Activated T-helper 17 cell treated with anti-CD3 and anti-CD28 coated beads, Interleukin-2, amount 50 U/mL, for 72 hours (primary cell): ENCODE measurements at regions not wholly inside any gene's neighbourhood (a gene's known extent, or its start where the extent isn't known, plus 50 kb on each side); places are given as distances from the start of the nearest gene placed in this dataset.
"Not testable (repeated sequence)": the region's sequence is repeated elsewhere in the genome, so short reads cannot be mapped to it uniquely, and the experiment has no call there.

Experiments
- ATAC-seq: fragments of 150-1000 bp; cut with Tn5 transposase; replicated peaks from 2 replicates; pipeline ENCODE4 v1.10.0; 2021; ENCODE audit warnings: mild to moderate bottlenecking, moderate library complexity
- H3K27ac Mint-ChIP-seq: one replicate; pipeline ENCODE4 v1.8.0; 2022; ENCODE audit warnings: mixed read lengths
- H3K27me3 Mint-ChIP-seq: one replicate; pipeline ENCODE4 v1.8.0; 2022; ENCODE audit warnings: mixed read lengths
- H3K36me3 Mint-ChIP-seq: one replicate; pipeline ENCODE4 v1.8.0; 2022; ENCODE audit warnings: low read depth, mild to moderate bottlenecking, mixed read lengths
- H3K4me1 Mint-ChIP-seq: one replicate; pipeline ENCODE4 v1.8.0; 2022; ENCODE audit warnings: mixed read lengths
- H3K4me3 Mint-ChIP-seq: one replicate; pipeline ENCODE4 v1.8.0; 2022; ENCODE audit warnings: mild to moderate bottlenecking, mixed read lengths
- H3K9me3 Mint-ChIP-seq: one replicate; pipeline ENCODE4 v1.8.0; 2022; ENCODE audit warnings: mixed read lengths

DNA sequence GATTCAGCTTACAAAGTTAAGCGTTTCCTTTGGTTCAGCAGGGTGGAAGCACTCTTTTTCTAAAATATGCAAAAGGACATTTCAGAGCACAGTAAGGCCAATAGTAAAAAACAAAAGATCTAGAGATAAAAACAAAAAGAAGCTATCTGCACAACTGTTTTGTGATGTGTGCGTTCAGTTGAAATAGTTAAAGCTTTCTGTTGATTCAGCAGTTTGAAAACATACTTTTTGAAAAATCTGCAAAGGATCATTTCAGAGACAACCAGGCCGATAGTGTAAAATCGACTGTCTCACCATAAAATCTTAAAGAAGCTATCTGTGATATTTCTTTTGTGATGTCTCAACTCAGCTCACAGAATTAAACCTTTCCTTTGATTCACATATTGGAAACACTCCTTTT, 300.0 kb upstream of the ALG10B start:
- peaks cover 4% of the 10 kb centered on the region for H3K9me3 Mint-ChIP-seq
- no peaks in the 10 kb centered on the region for H3K4me1 Mint-ChIP-seq
- no peak overlapping the region for H3K27ac Mint-ChIP-seq
- no peak overlapping the region for H3K4me3 Mint-ChIP-seq
- H3K36me3 Mint-ChIP-seq = no peaks in the 10 kb centered on the region
- ATAC-seq = no peak
- H3K27me3 Mint-ChIP-seq = no peaks in the 10 kb centered on the region

- H3K4me1 Mint-ChIP-seq = no peaks in the 10 kb centered on the region
These were observed 290.7 kb upstream of the ALG10B start for GRCh38 chr12:38025916-38026315.

DNA sequence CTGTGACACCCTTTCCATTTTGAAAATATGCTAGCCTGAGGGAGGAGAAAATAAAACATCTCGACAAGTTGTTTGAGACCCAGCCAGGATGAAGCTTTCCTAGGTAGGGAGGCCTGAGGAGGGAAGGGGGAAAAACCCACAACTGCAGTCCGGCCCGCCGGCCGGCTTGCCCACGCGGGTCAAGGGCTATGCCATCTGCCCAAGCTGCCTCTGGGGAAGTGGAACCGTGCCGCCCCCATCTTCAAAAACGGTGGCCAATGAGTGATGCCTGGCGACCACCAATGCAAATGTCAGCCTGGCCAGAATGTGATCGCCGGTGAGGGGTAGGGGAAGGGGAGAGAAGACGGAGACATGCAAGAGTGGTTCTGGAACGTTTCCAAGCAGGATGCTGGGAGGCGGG, 263.5 kb upstream of the ALG10B start:
- Mint-ChIP-seq H3K9me3 (peaks cover 26% of the 10 kb centered on the region), H3K36me3 (no peaks in the 10 kb centered on the region), H3K27me3 (no peaks in the 10 kb centered on the region), H3K4me3 (no peak overlapping the region), H3K27ac (no peak overlapping the region), H3K4me1 (no peaks in the 10 kb centered on the region)
- no peak for ATAC-seq

More at GRCh38 chr12:38025916-38026315, 290.7 kb upstream of the ALG10B start:
- Mint-ChIP-seq H3K36me3 (no peaks in the 10 kb centered on the region), H3K27ac (no peak overlapping the region), H3K4me3 (no peak overlapping the region), H3K27me3 (no peaks in the 10 kb centered on the region), H3K9me3 (no peaks in the 10 kb centered on the region)
- ATAC-seq = no peak

DNA sequence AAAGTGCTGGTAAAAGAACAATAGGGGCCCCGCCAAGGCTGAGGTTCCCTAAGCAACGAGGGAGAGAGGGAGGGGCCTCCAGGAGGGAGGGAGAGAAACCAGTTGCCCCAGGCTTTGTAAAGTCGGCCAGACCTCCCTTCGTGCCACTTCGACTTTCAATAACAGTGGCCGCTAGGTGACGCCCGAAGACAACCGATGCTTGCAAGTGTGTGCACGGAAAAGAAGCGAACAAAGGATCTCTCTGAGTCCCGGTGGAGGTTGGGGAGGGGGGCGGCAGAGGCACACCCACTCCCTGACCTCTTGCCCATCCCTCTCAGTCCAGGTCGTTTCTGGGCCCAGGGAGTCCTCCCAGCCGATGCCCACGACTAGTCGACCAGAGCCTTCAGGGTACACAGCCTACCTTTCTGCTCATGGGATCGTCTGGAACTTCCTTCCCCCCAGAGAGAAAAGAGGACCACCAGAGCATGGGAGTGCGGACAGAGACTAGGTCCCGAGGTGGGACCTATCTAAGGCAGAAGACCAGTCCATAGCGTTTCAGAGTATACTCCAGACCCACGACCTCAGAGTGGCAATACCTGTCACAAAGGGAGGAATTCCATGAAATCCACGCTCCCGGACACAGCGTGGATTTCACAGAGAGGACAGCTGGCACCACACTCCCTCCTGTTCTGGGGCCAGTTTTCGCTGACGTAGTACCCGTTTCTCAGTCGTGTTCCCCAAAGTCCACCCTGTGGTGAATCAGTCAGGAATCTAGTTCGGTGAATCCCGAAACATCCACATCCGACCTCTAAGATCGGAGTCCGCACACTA, 262.7 kb upstream of the ALG10B start:
- Mint-ChIP-seq H3K4me3 (no peak overlapping the region), H3K36me3 (no peaks in the 10 kb centered on the region), H3K27ac (no peak overlapping the region), H3K27me3 (no peaks in the 10 kb centered on the region), H3K9me3 (peaks cover 24% of the 10 kb centered on the region), H3K4me1 (no peaks in the 10 kb centered on the region)
- ATAC-seq = no peak

DNA sequence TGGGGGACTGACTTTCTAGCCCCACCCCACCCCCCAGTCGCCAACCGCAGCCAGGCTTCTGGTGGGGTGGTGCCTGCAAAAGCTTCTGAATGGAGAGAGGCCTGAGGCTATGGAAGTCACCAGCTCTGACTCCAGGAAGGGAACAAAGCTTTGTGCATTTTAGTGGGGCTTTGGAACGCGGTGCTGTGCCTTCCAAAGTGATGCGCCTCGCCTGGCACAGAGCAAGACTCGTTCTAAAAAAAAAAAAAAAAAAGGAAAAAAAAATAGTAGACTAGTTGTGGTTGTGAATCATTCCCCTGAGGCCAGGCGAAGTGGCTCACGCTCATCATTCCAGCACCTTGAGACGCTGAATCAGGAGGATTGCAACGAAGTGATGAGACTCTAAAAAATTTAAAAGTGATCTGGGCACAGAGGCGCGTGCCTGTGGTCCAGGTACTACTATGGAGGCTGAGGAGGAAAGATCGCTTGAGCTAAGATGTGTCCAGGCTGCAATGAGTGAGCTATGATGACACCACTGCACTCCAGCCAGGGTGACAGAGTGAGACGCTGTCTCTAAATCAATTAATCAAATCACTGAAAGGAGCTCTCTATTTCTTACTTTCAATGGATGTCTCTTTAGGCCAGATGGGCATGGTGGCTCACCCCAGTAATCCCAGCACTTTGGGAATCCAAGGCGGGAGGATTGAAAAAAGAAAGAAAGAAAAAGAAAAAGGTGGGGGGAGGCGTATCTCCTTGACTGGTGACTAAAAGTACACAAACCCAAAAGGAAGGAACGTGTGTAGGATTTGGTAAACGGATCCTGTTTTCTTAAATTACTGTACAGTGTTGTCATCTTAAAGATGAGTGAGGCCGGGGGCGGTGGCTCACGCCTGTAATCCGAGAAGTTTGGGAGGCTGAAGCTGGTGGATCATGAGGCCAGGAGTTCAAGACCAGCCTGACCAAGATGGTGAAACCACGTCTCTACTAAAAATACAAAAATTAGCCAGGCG, 259.6 kb upstream of the ALG10B start:
- peaks cover 20% of the 10 kb centered on the region for H3K9me3 Mint-ChIP-seq
- H3K4me1 Mint-ChIP-seq = no peaks in the 10 kb centered on the region
- no peak for ATAC-seq
- no peaks in the 10 kb centered on the region for H3K27me3 Mint-ChIP-seq
- no peak overlapping the region for H3K4me3 Mint-ChIP-seq
- no peaks in the 10 kb centered on the region for H3K36me3 Mint-ChIP-seq
- H3K27ac Mint-ChIP-seq = no peak overlapping the region

DNA sequence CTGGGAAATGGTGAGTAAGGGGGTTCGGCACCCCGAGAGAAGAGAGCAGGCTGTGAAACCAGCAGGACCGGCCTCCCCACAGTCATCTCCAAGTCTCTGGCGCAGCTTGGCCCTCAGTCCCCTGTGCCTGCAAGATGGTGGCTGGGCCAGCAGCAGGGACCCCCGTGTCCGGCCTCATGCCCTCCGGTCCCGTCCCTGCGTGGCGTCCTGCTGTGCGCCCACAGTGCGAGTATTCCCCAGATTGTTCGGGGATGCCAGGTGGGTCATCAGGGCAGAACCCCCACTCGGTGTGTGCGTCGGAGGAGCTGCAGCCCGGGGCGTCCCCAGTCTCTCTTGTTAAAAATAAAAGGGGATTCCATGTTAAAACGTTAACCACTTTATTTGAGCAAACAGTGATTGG, 216.9 kb upstream of the ALG10B start:
- H3K27ac Mint-ChIP-seq = no peak overlapping the region
- H3K4me3 Mint-ChIP-seq = no peak overlapping the region
- H3K9me3 Mint-ChIP-seq = peaks cover 5% of the 10 kb centered on the region
- no peaks in the 10 kb centered on the region for H3K36me3 Mint-ChIP-seq
- H3K4me1 Mint-ChIP-seq = no peaks in the 10 kb centered on the region
- no peaks in the 10 kb centered on the region for H3K27me3 Mint-ChIP-seq
- ATAC-seq = no peak

DNA sequence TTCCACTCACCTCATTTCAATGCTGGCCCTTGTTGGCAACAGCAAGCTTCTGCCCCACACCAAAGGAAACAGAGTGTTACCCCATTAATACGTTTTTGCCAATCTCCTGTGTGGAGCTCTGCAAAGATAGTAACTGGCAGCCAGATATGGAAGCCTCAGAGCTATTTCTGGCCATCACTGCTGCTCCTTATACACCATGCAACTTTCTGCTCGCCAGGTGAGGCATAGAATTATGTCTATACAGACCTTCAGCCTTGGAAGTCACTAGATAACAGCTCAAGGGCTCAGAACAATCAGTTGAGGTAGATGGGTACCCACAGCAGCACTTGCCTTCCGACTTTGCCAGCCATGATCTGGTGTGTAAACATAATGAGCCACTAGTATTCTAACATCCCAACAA, 214.8 kb upstream of the ALG10B start:
- H3K27ac Mint-ChIP-seq = no peak overlapping the region
- H3K4me3 Mint-ChIP-seq = no peak overlapping the region
- H3K4me1 Mint-ChIP-seq = no peaks in the 10 kb centered on the region
- ATAC-seq = no peak
- peaks cover 5% of the 10 kb centered on the region for H3K9me3 Mint-ChIP-seq
- H3K27me3 Mint-ChIP-seq = no peaks in the 10 kb centered on the region
- no peaks in the 10 kb centered on the region for H3K36me3 Mint-ChIP-seq

DNA sequence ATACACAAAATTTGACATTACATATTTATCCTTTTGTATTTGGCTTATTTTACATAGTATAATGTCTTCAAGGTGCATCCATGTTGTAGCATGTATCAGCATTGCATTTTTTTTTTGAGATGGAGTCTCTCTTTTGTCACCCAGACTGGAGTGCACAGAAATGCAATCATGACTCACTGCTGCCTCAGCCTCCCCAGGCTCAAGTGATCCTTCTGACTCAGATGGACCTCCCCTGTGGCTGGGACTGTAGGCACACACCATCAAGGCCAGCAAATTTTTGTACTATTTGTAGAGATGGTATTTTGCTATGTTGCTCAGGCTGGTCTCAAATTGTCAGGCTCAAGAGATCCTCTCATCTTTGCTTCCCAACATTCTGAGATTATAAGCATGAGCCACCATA, 214.4 kb upstream of the ALG10B start:
- no peaks in the 10 kb centered on the region for H3K36me3 Mint-ChIP-seq
- no peak for ATAC-seq

DNA sequence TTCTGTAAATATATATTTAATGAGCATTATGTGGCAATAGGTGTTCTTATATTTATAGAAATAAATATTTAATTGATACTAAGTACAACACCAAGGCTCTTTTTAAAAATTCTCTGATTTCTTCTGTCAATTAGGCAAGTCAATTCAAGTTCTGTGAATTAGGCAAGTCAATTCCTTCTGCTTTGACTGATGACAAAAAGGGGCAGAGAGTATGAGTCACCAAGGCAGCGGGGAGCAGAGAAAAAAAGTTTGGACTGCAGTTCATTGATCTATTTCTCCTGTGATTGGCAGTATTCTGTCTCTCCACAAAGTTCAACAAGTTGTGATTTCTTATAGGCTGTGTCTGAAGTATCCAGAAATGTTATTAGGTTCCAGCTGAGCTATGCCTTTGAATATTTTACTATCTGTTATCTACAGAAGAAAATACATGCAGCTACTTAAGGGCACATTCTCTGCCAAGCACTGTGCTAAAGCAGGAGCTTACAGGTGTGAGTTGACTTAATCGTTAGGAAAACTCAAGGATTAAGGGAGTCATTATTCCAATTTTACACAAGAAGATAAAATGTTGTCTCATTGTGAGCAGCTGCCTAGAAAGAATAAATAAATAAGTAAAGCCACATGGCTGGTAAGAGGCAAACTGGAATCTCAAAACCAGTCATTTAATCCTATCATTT, 206.4 kb upstream of the ALG10B start:
- Mint-ChIP-seq H3K9me3 (no peaks in the 10 kb centered on the region), H3K36me3 (no peaks in the 10 kb centered on the region), H3K27me3 (peaks cover 3% of the 10 kb centered on the region), H3K4me1 (no peaks in the 10 kb centered on the region), H3K4me3 (no peak overlapping the region), H3K27ac (no peak overlapping the region)
- ATAC-seq = no peak

More for the DNA sequence above, 214.4 kb upstream of the ALG10B start:
- Mint-ChIP-seq H3K4me1 (no peaks in the 10 kb centered on the region), H3K27ac (no peak overlapping the region), H3K4me3 (no peak overlapping the region), H3K9me3 (peaks cover 5% of the 10 kb centered on the region), H3K27me3 (no peaks in the 10 kb centered on the region)

- no peak overlapping the region for H3K4me3 Mint-ChIP-seq
- H3K27me3 Mint-ChIP-seq = peaks cover 4% of the 10 kb centered on the region
- H3K9me3 Mint-ChIP-seq = peaks cover 6% of the 10 kb centered on the region
- no peak overlapping the region for H3K27ac Mint-ChIP-seq
- H3K36me3 Mint-ChIP-seq = no peaks in the 10 kb centered on the region
- no peak for ATAC-seq
- H3K4me1 Mint-ChIP-seq = no peaks in the 10 kb centered on the region
These were observed 202.6 kb upstream of the ALG10B start for GRCh38 chr12:38113991-38114390.

DNA sequence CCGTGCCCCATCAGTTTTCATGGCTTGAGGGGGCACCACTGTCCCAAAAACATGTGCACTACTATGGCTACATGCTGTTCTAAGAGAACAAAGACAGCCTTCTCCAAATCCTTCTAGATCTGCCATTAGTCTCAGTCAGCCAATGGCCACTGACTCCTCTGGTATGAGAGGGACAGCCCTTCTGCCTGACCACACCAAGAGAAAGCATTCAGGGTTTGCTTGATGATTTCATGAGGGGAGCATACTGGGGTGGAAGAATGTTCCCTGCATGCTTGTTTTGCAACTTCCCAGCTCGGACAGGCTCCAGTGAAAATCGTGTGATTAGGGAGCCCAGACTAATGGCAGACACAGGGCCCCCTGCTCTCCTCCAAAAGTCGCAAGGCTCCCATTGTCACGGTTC, 199.6 kb upstream of the ALG10B start:
- peaks cover 4% of the 10 kb centered on the region for H3K27me3 Mint-ChIP-seq
- H3K9me3 Mint-ChIP-seq = peaks cover 6% of the 10 kb centered on the region
- ATAC-seq = no peak
- H3K4me1 Mint-ChIP-seq = no peaks in the 10 kb centered on the region
- H3K4me3 Mint-ChIP-seq = no peak overlapping the region
- H3K36me3 Mint-ChIP-seq = no peaks in the 10 kb centered on the region
- no peak overlapping the region for H3K27ac Mint-ChIP-seq

GRCh38 chr12:38118632-38119031, 197.9 kb upstream of the ALG10B start:
- Mint-ChIP-seq H3K36me3 (no peaks in the 10 kb centered on the region), H3K4me1 (no peaks in the 10 kb centered on the region), H3K4me3 (no peak overlapping the region), H3K9me3 (peaks cover 6% of the 10 kb centered on the region), H3K27me3 (peaks cover 4% of the 10 kb centered on the region), H3K27ac (no peak overlapping the region)
- no peak for ATAC-seq

- Mint-ChIP-seq H3K4me1 (no peaks in the 10 kb centered on the region), H3K36me3 (no peaks in the 10 kb centered on the region), H3K27ac (no peak overlapping the region), H3K4me3 (no peak overlapping the region), H3K9me3 (peaks cover 6% of the 10 kb centered on the region), H3K27me3 (peaks cover 10% of the 10 kb centered on the region)
- no peak for ATAC-seq
These were observed 196.1 kb upstream of the ALG10B start for GRCh38 chr12:38120438-38120837.

- not testable (repeated sequence) for H3K27ac Mint-ChIP-seq, H3K9me3 Mint-ChIP-seq, H3K36me3 Mint-ChIP-seq, ATAC-seq, H3K4me3 Mint-ChIP-seq, H3K4me1 Mint-ChIP-seq
- H3K27me3 Mint-ChIP-seq = peaks cover 16% of the 10 kb centered on the region
These were observed 193.5 kb upstream of the ALG10B start for GRCh38 chr12:38123028-38123427.
